Heart right ventricle (tissue), 16 donors: ENCODE measurements at regions not wholly inside any gene's neighbourhood (a gene's known extent, or its start where the extent isn't known, plus 50 kb on each side); places are given as distances from the start of the nearest gene placed in this dataset.

Experiments used
- ATAC-seq, 8 donors: fragments of 200-7000 bp; cut with Tn5 transposase; one replicate each; pipeline ENCODE4 v1.9.1; 2020; ENCODE audit warnings: mild to moderate bottlenecking in 8 of 8, moderate library complexity in 8 of 8, moderate number of reproducible peaks in 1 of 8
- DNase-seq, 2 donors: peaks; one replicate each; pipeline ENCODE4 v3.0.0-alpha.2; 2020
- H3K27ac ChIP-seq, 10 donors: fragments of 200-600 bp; sonication (generic) in 2 of 10; one replicate each; pipeline versions ENCODE4 v1.5.0 to v1.8.0; 2020 to 2022; ENCODE audit warnings: mild to moderate bottlenecking in 3 of 10
- H3K27me3 ChIP-seq, 7 donors: fragments of 200-600 bp; one replicate each; pipeline ENCODE4 v1.8.0; 2021 to 2022; ENCODE audit warnings: mild to moderate bottlenecking in 2 of 7
- H3K36me3 ChIP-seq, 9 donors: fragments of 200-600 bp; sonication (generic) in 1 of 9; one replicate each; pipeline versions ENCODE4 v1.5.0 to v1.8.0; 2020 to 2022; ENCODE audit warnings: mild to moderate bottlenecking in 2 of 9
- H3K4me1 ChIP-seq, 9 donors: fragments of 200-600 bp; sonication (generic) in 1 of 9; one replicate each; pipeline versions ENCODE4 v1.5.0 to v1.8.0; 2020 to 2022; ENCODE audit warnings: mild to moderate bottlenecking in 4 of 9
- H3K4me3 ChIP-seq, 10 donors: fragments of 200-600 bp; sonication (generic) in 2 of 10; one replicate each; pipeline versions ENCODE4 v1.5.0 to v1.8.0; 2020 to 2022; ENCODE audit warnings: mild to moderate bottlenecking in 7 of 10, moderate library complexity in 2 of 10
- H3K9me3 ChIP-seq, 11 donors: fragments of 200-600 bp in 10 of 11; sonication (generic) in 2 of 11; one replicate each; pipeline versions ENCODE4 v1.5.0 to v1.8.0; 2013 to 2022; ENCODE audit warnings: mild to moderate bottlenecking in 2 of 11, control low read depth in 1 of 11, moderate library complexity in 1 of 11
- WGBS, 2 donors: extraction: QIAGEN DNeasy Blood & Tissue Kit; methylation state at CpG; one replicate each; pipeline ENCODE4 v1.1.7; 2013; ENCODE audit warnings: inconsistent platforms in 1 of 2; 5-methylcytosine and 5-hydroxymethylcytosine counted together
- intact Hi-C, 10 donors: fragments of 100-400 bp; cut with DNase I; formaldehyde crosslinking; loops; one replicate each; pipeline versions ENCODE4 v1.11.1 to v1.14.2; 2022
- TF ChIP-seq, protein P1 (sequence below), 9 donors: fragments of 200-600 bp; sonication (generic) in 2 of 9; IDR thresholded peaks; one replicate each; pipeline versions ENCODE4 v1.5.0 to v1.8.0; 2021 to 2022; ENCODE audit warnings: antibody characterized with exemption in 9 of 9, mild to moderate bottlenecking in 5 of 9, moderate library complexity in 1 of 9
- donor health status: Arrhythmogenic right ventricular cardiomyopathy.
- donor health status: ischemic (EF 13 %, LVEDD 7.1; RV severe dilation, severe dysfunction).
- donor health status: healthy with polysubstance abuse.
- donor health status: DM: no; HTN: yes; CAD: no.
- donor health status: DM: no; HTN: no; CAD: no.
- donor health status: ischemic (EF 25% LVEDD 6.9; RV normal size, moderate dysfunction).
- donor health status: ischemic (EF 25% LVEDD 5.7; RV mildly dilated, moderate dysfunction).
- donor health status: healthy.
- donor health status: DM: yes; HTN: yes; CAD: no.
- donor health status: Ischemic cardiomyopathy.
- donor health status: ischemic (EF 35%, LVEDD 5.7; RV mildly dilated, moderate dysfunction).
- donor health status: nonischemic (EF 11% LVEDD 7.7; RV severe dilation, severe dysfunction).
- donor health status: DM: yes; HTN: yes; CAD: no.
- donor health status: PGD.
- donor health status: ischemic (EF 29% LVEDD 5.4; RV normal size, mild dysfunction).
- donor health status: nonischemic (EF 23%, LVEDD 6.1; RV moderate dilation, normal function).

DNA sequence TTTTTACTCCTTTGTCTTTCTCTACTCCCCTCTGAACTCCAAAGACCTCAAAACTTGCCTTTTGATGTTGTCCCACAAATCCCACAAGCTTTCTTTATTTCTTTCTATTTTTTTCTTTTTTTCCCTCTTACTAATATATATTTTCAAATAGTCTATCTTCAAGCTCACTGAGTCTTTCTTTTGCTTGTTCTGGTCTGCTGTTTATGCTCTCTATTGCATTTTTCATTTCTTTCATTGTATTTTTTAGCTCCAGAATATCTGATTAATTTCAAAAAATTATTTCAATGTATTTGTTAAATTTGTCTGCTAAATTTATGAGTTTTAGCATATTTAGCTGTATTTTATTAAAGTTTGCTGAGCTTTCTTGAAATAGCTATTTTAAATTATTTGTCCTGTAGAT lies 223.3 kb upstream of the IRX1 start:
- H3K9me3 ChIP-seq: peaks cover 0 to 51% (median 24%) of the 10 kb centered on the region in 11 donors
- TF ChIP-seq, protein P1, sequence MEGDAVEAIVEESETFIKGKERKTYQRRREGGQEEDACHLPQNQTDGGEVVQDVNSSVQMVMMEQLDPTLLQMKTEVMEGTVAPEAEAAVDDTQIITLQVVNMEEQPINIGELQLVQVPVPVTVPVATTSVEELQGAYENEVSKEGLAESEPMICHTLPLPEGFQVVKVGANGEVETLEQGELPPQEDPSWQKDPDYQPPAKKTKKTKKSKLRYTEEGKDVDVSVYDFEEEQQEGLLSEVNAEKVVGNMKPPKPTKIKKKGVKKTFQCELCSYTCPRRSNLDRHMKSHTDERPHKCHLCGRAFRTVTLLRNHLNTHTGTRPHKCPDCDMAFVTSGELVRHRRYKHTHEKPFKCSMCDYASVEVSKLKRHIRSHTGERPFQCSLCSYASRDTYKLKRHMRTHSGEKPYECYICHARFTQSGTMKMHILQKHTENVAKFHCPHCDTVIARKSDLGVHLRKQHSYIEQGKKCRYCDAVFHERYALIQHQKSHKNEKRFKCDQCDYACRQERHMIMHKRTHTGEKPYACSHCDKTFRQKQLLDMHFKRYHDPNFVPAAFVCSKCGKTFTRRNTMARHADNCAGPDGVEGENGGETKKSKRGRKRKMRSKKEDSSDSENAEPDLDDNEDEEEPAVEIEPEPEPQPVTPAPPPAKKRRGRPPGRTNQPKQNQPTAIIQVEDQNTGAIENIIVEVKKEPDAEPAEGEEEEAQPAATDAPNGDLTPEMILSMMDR (IDR thresholded peaks at IDR 0.05): no peak
- no peaks in the 10 kb centered on the region for H3K27me3 ChIP-seq
- no peaks in the 10 kb centered on the region for H3K36me3 ChIP-seq
- DNase-seq (no peak), ATAC-seq (no peak)
- H3K4me1 ChIP-seq: no peaks in the 10 kb centered on the region
- intact Hi-C loops: no loop called here
- no peak overlapping the region for H3K27ac ChIP-seq
- no peak overlapping the region for H3K4me3 ChIP-seq

DNA sequence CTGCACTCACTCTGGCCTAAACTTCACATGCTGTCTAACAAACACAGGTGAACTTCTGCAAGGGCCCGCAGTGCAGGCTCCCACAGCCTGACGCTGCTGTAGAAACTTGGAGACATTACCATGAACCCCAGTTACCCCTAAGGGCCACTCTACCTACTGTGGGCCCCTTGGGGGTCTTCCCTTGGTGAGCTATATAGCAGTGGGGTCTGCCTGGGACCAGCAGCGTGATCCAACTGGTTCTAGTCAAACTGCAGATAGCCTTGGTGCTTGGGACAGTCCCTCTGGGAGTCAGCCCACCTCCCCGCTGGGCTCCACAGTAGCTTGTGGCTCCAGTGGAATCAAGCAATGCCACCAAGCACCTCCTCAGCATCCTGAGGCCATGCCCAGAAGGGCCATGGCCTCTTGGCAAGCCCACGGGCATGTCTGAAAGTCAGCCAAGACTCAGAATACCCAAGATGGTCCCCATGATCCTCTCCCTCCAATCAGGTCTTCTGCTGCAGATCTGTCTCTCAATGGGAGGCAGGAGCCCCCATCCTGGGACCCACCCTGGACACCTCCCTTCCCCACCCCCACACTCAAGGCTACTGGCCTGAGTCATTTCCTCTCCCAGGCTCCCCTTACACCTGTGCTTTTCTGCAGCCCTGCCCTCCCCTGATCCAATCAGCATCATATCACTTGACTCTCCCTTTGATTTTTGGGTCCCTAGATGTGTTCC lies 230.0 kb upstream of the IRX1 start:
- Histone ChIP-seq H3K27ac (no peak overlapping the region), H3K4me3 (no peak overlapping the region), H3K9me3 (peaks cover 0 to 18% (median 0%) of the 10 kb centered on the region in 11 donors), H3K36me3 (no peaks in the 10 kb centered on the region), H3K4me1 (no peaks in the 10 kb centered on the region), H3K27me3 (no peaks in the 10 kb centered on the region)
- intact Hi-C loops: no loop called here
- DNase-seq (no peak), ATAC-seq (no peak)
- WGBS, 2 donors: 82 to 83% methylated on average over 5 of the region's 5 CpGs
- TF ChIP-seq, protein P1 (IDR thresholded peaks at IDR 0.05): no peak

DNA sequence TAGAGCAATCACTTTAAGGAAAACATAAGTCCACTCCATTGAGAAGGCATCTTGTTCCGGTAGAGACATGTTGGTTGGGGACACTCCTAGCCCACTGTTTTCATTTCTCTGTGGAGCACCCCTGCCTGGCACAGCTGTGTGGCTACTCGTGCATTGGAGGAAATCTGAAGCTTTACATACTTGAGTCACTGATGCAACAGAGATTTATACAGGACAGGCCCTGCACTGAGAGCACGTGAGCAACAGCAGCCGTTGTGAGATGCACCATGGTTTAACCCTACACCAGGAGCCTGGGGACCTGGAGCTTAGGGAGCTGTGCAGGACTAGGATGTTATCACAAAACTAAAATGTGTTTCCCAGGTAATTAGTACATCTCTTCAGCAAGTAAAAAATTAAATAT lies 230.7 kb upstream of the IRX1 start:
- no peak overlapping the region for H3K27ac ChIP-seq
- intact Hi-C loops: no loop called here
- 61 to 73% methylated on average over 4 of the region's 4 CpGs for WGBS, 2 donors

DNA sequence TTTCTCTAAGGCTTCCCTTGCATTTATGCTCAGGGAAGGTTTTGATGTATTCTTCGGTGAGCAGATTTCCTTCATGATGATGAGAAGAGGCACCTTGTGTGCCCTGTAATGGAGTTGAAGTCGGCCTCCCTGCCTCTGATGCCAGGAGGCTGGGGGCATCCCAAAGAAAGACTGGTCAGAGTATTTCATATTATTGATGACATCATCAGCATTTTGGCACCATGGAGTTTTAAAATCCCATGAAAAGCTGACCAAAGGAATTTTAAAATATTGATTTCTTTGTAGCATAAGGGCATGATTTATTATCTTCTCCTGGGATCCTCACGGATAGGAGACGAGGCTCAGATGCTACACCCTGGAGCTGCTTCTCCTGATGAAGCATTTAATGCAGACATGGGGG lies 231.2 kb upstream of the IRX1 start:
- ATAC-seq: no peak
- Histone ChIP-seq H3K4me1 (no peaks in the 10 kb centered on the region), H3K4me3 (no peak overlapping the region), H3K27ac (no peak overlapping the region), H3K9me3 (peaks cover 0 to 18% (median 0%) of the 10 kb centered on the region in 11 donors), H3K27me3 (no peaks in the 10 kb centered on the region), H3K36me3 (no peaks in the 10 kb centered on the region)
- no peak for DNase-seq
- WGBS, 2 donors: 81 to 85% methylated on average over 4 of the region's 4 CpGs
- intact Hi-C loops: no loop called here
- TF ChIP-seq, protein P1 (IDR thresholded peaks at IDR 0.05): no peak

More for the DNA sequence above, 230.7 kb upstream of the IRX1 start:
- DNase-seq (no peak), ATAC-seq (no peak)
- Histone ChIP-seq H3K4me3 (no peak overlapping the region), H3K4me1 (no peaks in the 10 kb centered on the region), H3K36me3 (no peaks in the 10 kb centered on the region), H3K27me3 (no peaks in the 10 kb centered on the region), H3K9me3 (peaks cover 0 to 18% (median 0%) of the 10 kb centered on the region in 11 donors)
- TF ChIP-seq, protein P1 (IDR thresholded peaks at IDR 0.05): no peak
